A673 (cell line): ENCODE measurements at regions not wholly inside any gene's neighbourhood (a gene's known extent, or its start where the extent isn't known, plus 50 kb on each side); places are given as distances from the start of the nearest gene placed in this dataset.

Experiments used
- CTCF ChIP-seq: fragments of 300-800, 200-600 bp; sonication (generic); conservative IDR thresholded peaks from 2 replicates; pipeline ENCODE4 v1.5.1; 2017; ENCODE audit warnings: low read depth, mild to moderate bottlenecking, antibody characterized with exemption, low read length, moderate library complexity, mixed read lengths
- EZH2 ChIP-seq: fragments of 200-600 bp; sonication (generic); IDR thresholded peaks from 2 replicates; pipeline ENCODE4 v1.6.1; 2017; ENCODE audit warnings: borderline replicate concordance, low read depth, mild to moderate bottlenecking, mixed read lengths, antibody characterized with exemption, low read length; ENCODE audit not compliant: poor library complexity, severe bottlenecking

GRCh38 chr16:64627781-64628180 lies 494.1 kb downstream of the CDH11 start:
- TF ChIP-seq CTCF: no peak
- no peak for TF ChIP-seq EZH2
